GM18873 (cell line): ENCODE measurements at regions not wholly inside any gene's neighbourhood (a gene's known extent, or its start where the extent isn't known, plus 50 kb on each side); places are given as distances from the start of the nearest gene placed in this dataset.

Source experiments
- ATAC-seq: cut with Tn5 transposase; IDR thresholded peaks from one replicate; pipeline ENCODE4 v1.9.1; 2021; ENCODE audit warnings: mild to moderate bottlenecking, moderate library complexity, moderate number of reproducible peaks; ENCODE audit not compliant: unreplicated experiment, low FRiP score

DNA sequence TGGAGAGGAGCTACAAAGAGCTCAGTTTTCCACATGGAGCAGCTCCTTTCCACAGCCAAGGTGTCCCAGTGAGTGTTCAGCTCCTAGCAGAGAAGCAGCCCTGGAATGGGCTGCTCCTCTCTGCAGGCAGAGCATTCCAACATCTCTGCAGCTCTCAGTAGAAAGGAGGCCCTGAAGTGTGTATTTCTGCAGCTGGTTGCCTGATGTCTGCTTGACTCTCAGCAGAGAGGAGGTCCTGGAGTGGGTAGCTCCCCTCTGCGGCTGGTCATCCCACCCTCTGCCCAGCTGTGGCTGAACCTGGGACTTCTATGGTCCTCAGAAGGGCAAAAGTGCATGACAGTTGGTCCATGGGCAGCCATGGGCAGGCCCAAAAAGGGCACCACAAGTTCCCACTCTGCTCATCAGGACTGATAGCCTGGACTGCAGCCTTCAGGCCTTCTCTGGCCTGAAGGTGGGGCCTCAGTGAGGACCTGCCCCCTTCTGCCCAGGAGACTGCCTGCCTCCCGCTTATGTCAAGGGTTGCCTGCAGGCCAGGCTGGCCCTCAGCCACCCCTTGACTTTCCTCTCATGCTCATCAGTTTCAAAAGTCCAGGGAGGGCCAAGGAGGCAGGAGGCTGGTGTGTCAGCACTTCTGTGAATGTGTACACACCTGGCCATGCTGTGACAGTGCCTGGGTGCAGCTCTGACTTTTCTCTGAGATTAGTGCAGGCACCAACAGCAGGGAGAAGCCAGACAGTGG lies 605.9 kb upstream of the FAM174A start:
- ATAC-seq: no peak

DNA sequence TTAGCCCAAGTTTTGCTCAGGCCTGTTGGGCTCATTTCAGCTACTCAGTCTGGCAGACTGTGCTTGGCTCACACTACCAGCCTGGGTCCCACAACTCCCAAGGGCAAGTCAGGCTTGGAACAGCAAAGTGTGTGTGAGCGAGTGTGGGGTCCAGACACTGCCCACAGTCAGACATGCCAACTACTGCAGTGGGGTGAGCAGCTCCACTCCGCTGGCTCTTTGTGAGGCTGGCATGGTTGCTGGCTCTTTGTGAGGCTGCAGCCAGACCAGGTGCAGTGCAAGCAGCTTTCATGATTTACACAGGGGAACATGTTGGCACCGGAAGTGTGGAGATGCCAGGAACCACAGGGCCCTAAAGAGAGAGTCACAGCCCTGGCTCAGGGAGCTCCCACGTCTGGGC lies 606.7 kb upstream of the FAM174A start:
- no peak for ATAC-seq

DNA sequence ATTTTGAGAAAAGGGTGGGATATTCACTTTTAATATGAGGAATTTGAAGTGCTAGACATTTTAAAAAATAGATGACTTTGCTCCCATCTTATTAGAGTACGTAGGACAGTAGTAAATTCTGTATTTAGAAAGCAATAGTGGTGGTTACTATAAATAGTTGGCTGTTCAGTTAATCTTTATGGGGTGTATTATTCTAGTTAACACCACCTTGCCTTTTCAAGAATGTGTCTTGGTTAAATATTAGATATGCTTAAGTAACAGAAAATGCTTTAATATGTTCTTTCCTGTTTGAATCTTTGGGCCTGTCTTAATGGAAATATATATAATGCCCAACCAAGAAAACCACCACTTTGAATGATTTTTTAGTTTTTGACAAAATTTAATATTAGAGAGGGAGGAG lies 608.7 kb upstream of the FAM174A start:
- peak; percentile 73 for ATAC-seq

GRCh38 chr5:99922386-99922785 lies 612.8 kb upstream of the FAM174A start:
- no peak for ATAC-seq

DNA sequence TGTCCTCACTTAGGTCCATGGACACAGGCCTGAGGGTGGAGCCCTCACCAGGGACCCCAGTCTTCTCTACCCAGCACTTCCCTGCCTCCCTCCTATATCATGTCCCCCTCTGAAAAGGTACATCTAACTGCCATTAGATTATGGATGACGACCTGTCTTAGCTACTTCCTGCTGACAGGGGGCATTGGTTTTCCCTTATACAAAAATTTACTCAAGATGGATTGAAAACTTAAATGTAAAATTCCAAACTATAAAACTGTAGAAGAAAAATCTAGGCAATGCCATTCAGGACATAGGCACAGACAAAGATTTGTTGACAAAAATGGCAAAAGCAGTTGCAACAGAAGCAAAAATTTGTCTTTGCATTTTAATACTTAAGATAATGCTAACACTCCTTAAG lies 623.2 kb upstream of the FAM174A start:
- ATAC-seq: no peak

DNA sequence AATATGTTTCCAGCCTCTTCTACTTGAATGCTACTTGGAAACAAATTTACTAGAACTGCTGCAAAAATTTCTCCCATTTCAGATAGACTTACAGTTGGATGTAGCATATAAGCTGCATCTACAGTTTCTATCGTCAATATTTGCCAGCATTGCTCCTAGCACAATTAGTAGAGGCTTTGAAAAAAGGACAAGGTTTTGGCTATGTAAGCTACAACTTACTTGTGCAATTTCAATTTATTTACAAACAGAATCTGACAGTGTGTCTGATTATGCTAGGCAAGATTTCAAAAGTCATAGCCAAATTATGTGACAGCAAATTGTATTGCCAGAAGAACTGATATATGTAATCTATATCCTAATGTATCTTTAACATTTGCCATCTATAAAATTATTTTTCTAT lies 628.4 kb upstream of the FAM174A start:
- no peak for ATAC-seq

DNA sequence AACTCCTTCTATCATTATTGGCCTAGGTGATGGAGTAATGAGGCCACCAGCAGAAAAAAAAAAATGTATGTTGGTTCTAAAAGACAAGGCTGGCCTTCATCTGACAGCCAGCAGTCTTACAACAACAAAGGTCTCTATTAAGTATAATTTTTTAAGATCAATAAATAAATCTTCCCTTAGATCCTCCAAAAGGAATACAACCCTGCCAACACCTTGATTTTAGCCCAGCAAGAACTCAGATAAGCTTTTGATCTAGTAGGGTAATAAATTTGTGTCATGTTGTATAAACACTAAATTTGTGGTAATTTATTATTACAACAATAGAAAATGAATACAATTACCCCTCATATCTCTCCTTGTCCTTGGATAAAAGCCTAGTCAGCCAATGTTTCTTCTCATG lies 633.2 kb upstream of the FAM174A start:
- ATAC-seq: no peak

DNA sequence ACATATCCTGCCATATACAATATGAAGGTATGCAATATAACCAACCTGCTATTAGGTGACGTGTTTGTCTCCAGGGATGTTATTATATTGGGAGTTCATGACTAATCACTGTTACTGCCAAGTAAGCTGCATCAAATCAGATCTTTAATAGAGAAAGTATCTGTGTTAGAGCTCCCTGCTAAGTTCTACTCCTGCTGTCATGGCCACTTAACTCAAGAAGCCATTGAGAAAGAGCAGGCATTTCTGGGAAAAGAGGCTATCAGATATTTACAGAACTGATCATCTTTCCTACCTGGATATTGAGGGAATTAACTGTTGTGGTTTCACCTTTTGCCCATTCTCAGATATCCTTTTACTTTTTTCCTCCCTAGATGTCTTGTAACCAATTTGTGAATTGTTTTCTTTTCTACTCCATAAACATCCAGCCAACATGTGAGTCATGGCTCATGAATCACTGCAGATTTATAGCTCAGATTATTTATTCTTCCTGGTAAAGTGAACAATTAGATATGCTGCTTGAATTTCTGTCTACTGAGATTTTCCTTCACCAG lies 634.8 kb upstream of the FAM174A start:
- no peak for ATAC-seq

DNA sequence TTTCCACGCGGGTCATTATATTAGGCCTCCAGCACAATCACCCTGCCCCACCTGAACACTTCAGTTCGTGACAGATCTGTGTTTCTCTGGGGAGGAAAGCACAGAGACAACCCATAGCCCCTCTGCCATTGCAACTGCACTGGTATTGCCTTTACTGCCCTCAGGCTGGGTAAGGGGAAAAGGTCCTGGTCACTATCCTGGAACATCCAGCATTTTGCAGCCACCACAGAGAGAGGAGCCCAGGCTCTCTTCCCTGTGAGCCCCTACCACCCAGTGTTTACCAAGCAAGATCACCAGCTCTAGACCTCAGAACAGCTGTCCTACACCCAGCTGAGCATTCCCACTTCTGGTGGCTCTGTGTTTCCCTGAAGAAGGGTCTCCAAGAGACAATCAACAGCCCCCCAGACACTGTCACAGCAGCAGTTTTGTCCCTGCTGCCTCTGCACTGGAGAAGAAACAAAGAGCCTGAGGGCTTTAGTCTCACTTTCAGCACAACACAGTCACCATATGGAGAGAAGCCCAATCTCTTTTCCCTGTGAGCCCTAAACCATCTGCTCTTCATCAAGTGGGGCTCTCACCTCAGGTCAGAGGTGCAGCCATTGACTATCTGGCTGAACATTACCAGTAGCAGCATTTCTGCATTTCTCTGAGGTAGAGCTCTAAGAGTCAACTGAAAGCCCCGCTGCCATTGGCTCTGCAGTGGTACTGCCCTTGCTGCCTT lies 655.2 kb upstream of the FAM174A start:
- ATAC-seq: no peak

- ATAC-seq: no peak
Measured at GRCh38 chr5:99878830-99879229, 656.3 kb upstream of the FAM174A start.

DNA sequence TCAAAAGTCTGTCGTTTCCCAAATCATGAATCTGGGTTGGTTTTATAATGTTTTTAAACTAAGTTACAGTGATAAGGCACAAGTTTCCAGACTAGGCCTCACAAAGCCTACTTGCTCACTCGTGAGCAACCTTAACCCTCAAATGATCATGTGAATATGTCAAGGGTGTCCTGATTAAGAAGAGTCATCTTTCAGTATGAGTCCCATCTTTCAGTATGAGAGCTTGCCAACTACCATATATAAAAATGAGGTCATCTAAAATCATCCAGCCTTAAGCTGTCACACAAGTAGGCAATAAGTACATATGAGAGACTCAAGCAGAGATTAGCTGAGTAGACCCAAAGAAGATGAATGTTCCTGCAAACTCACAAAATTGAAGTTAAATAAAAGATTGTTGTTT lies 668.4 kb upstream of the FAM174A start:
- ATAC-seq: peak; percentile 88

- ATAC-seq: no peak
Measured at GRCh38 chr5:99865159-99865558, 670.0 kb upstream of the FAM174A start.

DNA sequence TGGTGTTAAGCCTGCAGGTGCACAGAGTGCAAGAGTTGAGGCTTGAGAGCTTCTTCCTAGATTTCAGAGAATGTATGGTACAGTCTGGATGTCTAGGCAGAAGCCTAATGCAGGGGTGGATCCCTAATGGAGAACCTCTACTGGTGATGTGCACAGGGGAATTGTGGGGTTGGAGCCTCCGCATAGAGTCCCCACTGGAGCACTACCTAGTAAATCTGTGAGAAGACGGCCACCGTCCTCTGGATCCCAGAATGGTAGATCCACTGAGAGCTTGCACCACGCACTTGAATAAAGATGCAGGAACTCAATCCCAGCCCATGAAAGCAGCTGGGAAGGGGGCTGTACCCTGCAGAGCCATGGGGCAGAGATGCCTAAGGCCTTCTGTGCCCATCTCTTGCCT lies 699.4 kb upstream of the FAM174A start:
- no peak for ATAC-seq

DNA sequence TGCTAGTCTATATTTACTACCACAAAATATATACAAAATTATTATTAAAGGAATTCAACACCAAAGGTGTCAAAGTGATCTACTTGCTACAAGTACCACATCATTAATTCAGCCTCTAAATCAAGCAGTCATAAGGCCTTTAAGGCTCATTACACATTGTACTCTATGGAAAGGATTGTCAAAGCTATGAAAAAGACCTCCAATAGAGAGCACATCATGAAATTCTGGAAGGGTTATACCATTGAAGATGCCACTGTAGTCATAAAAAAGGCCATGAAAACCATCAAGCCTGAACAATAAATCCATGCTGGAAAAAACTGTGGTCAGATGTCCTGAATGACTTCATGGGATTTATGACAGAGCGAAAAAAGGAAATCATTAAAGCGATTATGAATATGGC lies 708.0 kb upstream of the FAM174A start:
- ATAC-seq: no peak

- no peak for ATAC-seq
Measured at GRCh38 chr5:99817796-99818195, 717.4 kb upstream of the FAM174A start.

DNA sequence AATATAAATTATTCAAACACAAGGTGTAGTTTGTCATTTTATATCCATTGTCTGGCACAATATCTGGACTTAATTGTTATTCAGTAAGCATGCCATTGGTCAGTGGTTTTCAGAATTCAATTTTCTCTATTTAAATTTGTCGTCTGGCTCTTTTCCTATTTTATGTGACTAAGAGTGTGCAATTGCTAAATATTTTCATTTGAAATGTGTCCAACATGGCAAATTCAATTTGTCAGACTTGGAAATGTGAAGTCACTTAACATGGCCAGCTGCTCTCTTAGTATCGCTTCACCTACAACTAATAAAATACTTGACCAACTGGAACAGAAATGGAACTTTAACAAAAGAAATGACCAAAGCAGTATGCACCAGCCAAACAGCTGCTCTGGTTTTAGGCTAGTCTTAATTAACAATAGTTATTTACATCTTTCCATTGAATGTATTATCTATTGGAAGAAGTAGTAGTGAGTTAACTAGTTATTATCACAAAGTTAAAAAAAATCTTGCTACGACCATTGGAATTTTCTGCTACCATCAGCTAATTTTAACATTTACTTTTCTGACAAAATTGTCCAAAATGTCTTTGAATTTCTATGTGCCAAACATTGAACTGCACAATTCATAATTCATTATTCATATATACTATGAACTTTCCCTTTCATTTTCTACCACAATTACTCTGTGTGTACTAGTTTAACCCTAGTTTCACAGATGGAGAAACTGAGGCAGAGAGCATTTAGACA lies 720.7 kb upstream of the FAM174A start:
- ATAC-seq: no peak

- ATAC-seq: no peak
Measured at GRCh38 chr5:99808657-99809230, 726.4 kb upstream of the FAM174A start.

DNA sequence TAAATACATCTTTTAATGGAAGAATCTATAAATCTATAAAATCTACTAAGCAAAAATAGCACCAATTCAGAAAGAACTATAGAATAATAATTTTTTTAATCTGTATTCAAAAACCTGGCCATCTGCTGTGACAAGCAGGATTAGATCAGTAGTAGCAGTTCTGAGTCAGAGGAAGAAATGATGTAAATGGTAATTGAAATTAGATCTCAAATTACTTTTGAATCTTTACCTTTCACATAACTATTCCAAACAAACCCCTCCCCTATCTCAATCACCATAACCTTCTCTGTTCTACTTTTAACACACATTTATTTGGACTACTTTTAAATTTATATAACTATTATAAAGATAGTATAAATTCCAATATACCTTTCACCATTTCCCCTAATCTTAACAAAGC lies 727.8 kb upstream of the FAM174A start:
- ATAC-seq: no peak

DNA sequence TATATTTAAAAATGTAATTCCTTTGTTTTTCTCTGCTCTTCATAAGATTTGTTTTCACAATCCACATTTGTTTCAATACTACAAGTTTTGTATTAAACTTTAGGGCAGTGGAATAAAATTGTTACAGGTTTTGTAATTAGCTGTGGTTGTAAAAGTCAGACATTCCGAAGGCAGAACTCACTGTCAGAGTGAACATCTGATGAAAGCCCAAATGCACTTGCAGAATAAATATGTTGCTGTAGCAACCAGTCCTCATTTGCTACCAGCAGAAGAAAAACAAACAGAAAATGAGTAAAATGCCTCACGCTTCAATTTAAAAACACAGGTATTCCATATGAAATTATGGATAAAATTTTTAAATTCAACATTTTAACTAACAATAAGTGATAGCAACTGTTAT lies 740.1 kb upstream of the FAM174A start:
- no peak for ATAC-seq

DNA sequence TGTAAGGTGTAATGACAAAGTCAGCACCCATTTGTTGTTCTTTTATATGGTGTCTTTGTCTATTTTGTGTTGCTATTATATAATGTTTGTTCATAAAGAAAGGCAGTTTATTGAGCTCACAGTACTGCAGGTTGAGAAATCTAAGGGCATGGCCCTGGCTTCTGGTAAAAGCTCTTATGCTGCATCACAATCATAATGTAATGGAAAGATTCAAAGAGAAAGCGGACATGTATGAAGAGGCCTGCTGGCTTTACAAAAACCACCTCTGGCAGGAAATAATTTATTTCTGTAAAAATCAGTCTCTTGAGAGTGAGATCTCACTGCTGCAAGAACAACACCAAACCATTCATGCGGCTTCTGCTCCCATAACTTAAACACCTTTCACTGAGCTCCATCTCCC lies 746.7 kb upstream of the FAM174A start:
- no peak for ATAC-seq

DNA sequence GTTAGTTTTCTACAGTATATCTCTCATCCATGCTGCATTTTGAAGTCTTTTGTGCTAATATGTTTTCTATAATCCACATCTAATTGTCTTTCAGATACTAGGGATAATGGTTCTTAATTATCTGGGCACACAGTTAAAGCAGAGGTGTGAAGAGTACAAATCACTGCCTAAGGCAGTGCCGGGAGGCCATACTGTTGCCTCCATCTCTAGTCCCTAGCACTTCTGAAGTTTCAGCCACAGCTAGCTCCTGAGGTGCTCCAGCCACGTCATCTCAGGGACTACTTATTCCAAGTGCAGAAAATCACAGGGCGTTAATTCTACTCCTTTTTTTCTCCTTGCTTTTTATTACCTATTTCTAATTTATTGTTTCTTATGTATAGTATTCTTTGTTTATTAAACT lies 760.0 kb upstream of the FAM174A start:
- no peak for ATAC-seq
